Uterus (tissue), 2 donors: ENCODE measurements at regions not wholly inside any gene's neighbourhood (a gene's known extent, or its start where the extent isn't known, plus 50 kb on each side); places are given as distances from the start of the nearest gene placed in this dataset.

Experiments
- CTCF ChIP-seq, 4 experiments: fragments of 200-600 bp in 2 of 4; fragments of 450-650 bp in 2 of 4; sonication (generic) in 2 of 4; IDR thresholded peaks; one replicate each; pipeline ENCODE4 v1.5.1; 2016 to 2019; ENCODE audit warnings: antibody characterized with exemption in 4 of 4, mild to moderate bottlenecking in 2 of 4, moderate library complexity in 1 of 4
- POLR2A ChIP-seq, 2 donors: fragments of 450-650 bp; IDR thresholded peaks; one replicate each; pipeline ENCODE4 v1.6.1; 2016; ENCODE audit warnings: antibody characterized with exemption in 2 of 2, mild to moderate bottlenecking in 1 of 2, moderate library complexity in 1 of 2

GRCh38 chr1:244326757-244327156 lies 125.0 kb downstream of the ADSS2 start:
- TF ChIP-seq CTCF (IDR thresholded peaks at IDR 0.05), result no peak
- no peak for TF ChIP-seq POLR2A (IDR thresholded peaks at IDR 0.05)
